ENCODE measurements at regions not wholly inside any gene's neighbourhood (a gene's known extent, or its start where the extent isn't known, plus 50 kb on each side); places are given as distances from the start of the nearest gene placed in this dataset.

DNA sequence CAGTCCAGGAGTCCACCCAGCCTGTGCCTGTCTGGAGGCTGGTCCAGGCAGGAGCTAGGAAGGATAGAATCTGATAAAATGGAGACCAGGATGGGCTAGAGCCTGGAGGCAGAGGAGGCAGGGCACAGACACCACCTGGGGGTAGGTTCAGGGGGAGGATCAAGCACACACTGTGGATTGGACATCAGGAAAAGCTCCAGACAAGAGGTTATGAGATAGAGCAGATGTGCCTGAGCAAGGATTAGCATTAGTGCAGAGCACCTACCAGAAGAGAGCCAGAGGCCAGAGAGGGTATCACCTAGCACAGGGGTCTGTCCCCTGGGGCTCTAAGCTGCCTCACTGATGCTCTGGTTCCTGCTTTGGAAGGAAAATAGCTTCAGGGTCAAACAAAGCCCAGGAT, 216.7 kb upstream of the ZC3H12A start:
- in situ Hi-C loops (cut with HindIII; ENCODE audit: low pct_unique_long_range_greater_than_20kb, low sequenced_read_pairs): no loop called here
- DNase-seq (ENCODE audit: low read depth): no peak

DNA sequence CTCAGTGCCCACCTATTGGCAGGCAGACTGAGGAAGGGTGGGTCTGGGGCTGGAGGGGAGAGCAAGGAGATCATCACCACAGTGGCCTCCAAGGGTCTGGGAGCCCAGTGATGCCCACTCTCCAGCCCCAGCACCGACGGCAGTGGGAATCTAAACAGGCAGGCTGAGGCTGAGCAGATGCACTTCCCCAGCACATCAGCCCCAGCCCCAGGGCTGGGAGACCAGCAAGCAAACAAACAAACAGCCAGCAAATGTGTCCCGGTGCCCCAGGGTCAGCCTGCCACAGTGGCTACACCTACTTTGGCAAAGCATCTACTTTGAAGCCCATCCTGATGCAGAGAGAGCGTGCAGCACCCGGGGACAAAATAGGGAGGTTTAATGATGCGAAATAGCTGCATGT, 216.3 kb upstream of the ZC3H12A start:
- no peak for DNase-seq (ENCODE audit: low read depth)
- in situ Hi-C loops (cut with HindIII; ENCODE audit: low pct_unique_long_range_greater_than_20kb, low sequenced_read_pairs): no loop called here

DNA sequence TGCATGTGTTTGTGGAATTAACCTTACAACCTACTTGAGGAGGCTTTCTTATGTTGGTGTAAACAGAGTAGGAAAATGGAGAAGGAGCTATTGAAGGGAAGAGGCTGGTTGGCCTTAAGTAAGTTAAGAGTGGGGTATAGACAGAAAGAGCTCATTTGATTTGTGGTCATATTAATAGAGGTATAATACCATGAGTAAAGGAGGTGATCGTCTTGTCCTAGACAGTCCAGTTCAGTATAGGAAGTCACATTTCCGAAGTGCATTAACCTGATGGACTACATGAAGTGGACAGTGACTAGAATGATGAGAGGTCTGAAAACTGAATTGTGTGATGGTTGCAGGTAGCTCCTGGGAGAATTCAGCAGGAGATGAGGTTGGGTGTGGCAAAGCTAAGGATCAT, 215.4 kb upstream of the ZC3H12A start:
- in situ Hi-C loops (cut with HindIII; ENCODE audit: low pct_unique_long_range_greater_than_20kb, low sequenced_read_pairs): no loop called here
- no peak for DNase-seq (ENCODE audit: low read depth)

DNA sequence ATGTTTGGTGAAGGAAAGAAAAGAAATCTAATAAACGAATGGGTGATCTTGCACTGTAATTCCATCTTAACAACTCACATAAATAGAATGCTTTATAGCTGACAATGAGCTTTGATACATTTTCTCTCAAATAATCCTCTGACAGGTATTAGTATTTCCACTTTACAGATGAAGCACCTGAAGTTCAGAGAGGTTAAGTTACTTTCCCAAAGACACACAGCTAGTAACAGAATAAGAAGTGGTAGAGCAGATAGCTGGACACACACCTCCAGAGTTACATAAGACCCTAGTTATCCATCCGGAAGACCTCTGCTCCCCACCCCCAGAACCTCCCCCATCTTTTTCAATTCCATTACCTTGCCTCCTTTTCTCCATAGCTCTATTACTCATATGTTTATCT, 213.3 kb upstream of the ZC3H12A start:
- in situ Hi-C loops (cut with HindIII; ENCODE audit: low pct_unique_long_range_greater_than_20kb, low sequenced_read_pairs): no loop called here
- no peak for DNase-seq (ENCODE audit: low read depth)

DNA sequence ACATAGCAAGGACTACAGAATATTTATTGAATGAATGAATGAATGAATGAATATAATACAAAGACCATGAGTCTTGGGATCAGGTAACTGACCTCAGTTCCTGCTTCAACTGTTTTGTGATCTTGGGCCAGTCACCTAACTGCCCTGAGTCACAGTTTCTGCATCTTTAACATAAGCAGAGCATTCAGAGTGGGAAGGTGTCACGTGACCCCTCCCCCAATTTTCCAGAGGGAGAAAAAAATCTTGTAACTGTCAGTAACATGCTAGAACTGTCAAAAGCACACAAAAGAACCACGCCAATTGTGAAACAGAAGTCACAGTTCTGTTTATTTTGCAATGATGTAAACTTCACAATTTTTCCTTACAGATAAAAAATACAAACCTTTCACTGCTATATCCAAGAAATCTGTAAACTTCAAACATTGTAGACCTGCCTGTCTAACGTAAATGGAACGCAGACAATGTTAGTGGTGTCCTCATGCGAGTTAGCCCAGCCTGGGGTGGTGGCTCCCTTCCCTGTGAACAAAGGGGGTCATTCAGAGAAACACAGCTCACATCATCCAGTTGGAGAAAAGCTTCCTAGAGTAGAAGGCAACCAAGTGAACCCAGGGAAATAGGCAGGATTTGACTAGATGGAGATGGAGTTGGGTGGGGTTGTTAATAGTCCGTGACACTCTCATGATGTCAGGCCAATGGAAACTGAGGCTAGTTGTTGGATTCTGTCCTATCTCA, 211.8 kb upstream of the ZC3H12A start:
- in situ Hi-C loops (cut with HindIII; ENCODE audit: low pct_unique_long_range_greater_than_20kb, low sequenced_read_pairs): no loop called here
- no peak for DNase-seq (ENCODE audit: low read depth)

DNA sequence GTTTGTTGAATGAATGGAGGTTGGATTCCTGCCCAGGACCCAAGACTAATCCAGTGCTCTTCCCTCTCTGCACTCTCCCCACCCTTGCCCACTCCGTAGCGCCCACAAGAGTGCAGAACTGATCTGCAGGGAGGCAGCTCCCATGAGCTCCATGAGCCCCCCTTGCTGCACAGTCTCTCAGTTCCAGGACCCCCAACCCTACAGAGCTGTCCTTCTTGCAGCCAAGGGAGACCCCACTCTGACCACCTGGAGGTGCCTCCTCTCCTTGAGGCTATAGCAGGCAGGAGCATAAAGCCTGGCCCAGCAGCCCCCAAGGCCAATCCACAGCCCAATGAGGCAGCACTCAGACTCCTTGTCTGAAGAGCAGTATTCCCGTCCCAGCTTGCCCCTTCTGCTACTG, 209.2 kb upstream of the ZC3H12A start:
- in situ Hi-C loops (cut with HindIII; ENCODE audit: low pct_unique_long_range_greater_than_20kb, low sequenced_read_pairs): no loop called here
- no peak for DNase-seq (ENCODE audit: low read depth)

DNA sequence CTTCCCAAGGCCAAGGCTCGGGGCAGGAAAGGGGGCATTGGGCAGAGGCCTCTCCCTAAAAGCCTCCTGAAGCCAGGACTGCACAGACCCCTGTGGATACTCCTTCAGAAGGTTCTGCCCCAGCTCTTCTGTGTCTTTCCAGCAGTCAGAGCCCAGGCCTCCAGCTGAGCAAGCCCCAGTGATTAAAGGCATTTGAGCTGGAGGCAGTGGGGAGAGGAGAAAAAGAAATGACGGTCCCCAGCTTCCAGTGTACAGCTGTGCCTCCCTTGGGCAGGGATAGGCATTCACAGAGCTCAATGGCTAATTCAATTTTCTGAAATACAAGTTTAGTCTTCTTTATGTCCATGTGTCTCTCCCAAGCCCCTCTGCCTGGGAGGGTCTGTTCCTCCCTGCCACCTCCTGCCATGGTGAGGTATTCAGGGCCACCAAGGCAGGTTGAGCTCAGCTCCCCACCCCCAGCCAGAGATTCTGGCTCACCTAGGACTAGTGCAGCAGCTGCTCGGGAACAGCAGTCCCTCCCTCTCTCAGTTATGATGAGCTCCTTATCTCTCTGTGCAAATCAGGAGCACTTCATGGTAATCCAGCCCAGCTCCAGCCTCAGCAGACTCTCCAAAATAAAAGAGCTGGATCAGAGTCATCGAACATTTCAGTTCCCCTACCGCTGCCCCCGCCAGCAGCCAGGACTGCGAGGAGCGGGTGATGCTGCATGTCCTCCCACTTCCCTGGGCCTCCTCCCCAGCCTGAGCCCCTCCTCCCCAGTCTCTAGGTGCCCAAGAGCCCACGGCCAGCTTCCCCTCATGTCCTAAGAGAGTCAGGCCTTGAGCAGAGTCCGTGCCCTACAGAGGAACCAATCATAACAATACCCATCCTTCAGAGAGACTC, 208.4 kb upstream of the ZC3H12A start:
- DNase-seq (ENCODE audit: low read depth): no peak
- in situ Hi-C loops (cut with HindIII; ENCODE audit: low pct_unique_long_range_greater_than_20kb, low sequenced_read_pairs): no loop called here

DNA sequence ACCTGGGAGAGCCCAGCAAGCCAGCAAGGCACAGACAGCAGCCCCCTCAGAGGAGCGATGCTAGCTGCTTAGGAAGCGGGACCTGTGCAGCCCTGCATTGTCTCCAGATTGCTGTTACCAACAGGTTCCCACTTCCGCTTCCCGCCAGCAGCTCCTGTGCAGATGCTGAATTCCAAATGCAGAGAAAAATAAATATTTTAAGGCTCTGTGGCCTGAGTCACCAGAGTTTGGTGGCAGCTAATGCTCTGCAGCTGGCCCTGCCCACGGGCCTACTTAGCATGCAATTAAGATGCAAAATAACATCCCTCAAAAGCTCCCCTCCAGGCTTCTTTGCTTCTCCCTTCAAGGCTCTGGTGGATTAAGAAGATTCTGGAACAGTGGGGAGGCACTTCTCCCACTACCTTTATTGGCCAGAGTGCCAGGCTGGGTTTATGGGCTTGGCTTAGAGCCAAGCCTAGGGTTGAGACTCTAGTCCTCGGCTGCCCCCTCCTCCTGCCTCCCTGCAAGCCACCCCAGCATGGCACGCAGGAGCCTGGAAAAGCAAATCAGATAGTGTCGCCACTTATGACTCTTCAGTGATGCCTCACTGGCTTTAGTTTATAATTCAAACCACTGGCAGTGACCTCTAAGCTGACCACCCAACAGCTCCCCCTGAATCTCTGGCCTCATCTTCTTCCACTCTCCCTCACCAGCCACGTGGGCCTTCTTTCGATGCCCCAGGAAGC, 207.1 kb upstream of the ZC3H12A start:
- no peak for DNase-seq (ENCODE audit: low read depth)
- in situ Hi-C loops (cut with HindIII; ENCODE audit: low pct_unique_long_range_greater_than_20kb, low sequenced_read_pairs): no loop called here

DNA sequence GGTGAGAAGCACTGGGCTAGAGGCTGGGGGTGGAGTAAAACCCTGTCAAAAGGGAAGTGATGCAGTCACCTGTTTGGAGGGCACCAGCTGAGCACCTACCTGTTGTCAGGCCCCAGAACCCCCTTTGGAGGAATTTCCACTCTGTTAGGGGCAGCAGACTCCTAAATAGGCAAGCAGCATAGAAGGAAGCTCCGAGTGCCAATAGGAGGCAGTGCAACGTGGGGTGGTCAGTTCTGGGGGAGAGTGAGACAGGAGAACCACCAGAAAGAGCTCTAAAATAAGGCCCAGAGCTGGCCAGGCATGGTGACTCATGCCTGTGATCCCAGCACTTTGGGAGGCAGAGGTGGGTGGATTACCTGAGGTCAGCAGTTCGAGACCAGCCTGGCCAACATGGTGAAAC, 203.7 kb upstream of the ZC3H12A start:
- in situ Hi-C loops (cut with HindIII; ENCODE audit: low pct_unique_long_range_greater_than_20kb, low sequenced_read_pairs): no loop called here
- no peak for DNase-seq (ENCODE audit: low read depth)

GRCh38 chr1:37272626-37273025, 201.8 kb upstream of the ZC3H12A start:
- in situ Hi-C loops (cut with HindIII; ENCODE audit: low pct_unique_long_range_greater_than_20kb, low sequenced_read_pairs): no loop called here
- DNase-seq (ENCODE audit: low read depth): no peak

DNA sequence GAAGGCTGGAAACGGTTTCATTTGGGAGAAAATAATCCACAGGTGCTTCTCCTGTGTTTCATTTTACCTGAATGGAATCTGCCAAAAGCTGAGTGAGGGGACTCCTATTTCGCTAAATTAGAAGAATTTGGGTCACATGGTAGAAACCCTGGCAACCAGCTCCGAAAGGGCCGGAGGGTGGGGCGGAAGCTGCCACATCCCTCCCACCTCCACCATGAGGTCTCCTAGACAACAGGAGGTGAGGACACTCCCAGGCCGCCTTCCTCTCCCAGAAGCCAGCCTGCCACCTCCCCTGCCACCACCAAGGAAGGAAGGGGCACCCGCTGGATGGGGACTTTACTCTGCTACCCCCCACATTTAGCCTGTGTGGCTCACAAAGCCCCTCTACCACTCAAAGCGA, 199.9 kb upstream of the ZC3H12A start:
- DNase-seq (ENCODE audit: low read depth): no peak
- in situ Hi-C loops (cut with HindIII; ENCODE audit: low pct_unique_long_range_greater_than_20kb, low sequenced_read_pairs): no loop called here

DNA sequence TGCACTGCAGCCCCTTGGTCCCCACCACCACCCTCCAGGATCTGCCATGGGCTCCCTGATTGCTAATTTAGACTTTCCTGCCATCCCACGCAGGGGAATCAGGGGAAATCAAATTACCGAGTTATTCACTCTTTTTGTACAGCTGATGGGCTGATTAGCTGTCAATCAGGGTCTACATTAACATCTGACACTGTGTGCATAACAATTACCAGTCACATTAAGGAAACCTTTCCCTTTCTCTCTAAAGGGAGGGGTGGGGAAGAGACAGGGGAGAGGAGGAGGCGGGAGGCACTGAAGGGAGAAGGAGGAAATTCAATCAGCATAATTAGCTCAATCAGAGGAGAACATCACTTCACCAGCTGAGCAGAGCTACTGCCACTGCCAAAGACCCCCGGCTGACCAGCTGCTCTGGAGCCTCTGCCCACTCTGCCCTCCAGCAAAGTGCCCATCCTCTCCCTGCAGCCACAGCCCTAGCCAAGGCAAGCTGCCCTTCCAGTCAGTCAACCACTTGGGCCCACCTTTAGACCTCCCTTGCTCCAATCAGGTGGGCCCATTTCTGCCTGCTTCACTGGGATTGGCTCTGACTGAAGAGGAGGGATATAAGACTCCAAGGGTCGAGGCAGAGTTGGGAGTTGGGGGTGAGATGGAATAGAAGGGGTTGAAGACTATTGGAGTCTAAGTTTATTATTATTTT, 199.3 kb upstream of the ZC3H12A start:
- in situ Hi-C loops (cut with HindIII; ENCODE audit: low pct_unique_long_range_greater_than_20kb, low sequenced_read_pairs): no loop called here

DNA sequence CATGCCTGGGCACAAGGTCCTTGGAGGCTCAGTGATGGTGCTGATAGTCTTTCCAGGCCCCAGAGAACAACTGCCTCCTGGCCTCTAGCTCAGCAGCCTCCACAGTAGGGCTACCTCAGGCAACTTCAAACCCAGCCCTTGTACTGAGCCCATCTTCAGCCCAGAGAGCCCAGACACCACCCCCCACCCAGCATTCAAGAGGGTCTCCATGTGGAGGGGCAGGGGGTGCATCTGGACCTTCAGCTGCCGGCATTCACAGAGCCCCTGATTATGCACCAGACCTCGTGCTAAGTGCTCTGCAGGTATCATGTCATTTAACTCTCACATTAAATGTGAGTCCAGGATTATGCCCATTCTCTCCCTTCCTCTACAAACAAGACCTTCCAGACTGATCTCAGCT, 197.0 kb upstream of the ZC3H12A start:
- in situ Hi-C loops (cut with HindIII; ENCODE audit: low pct_unique_long_range_greater_than_20kb, low sequenced_read_pairs): no loop called here
- no peak for DNase-seq (ENCODE audit: low read depth)

More for the DNA sequence above, 199.3 kb upstream of the ZC3H12A start:
- no peak for DNase-seq (ENCODE audit: low read depth)

GRCh38 chr1:37281354-37281753, 193.0 kb upstream of the ZC3H12A start:
- in situ Hi-C loops (cut with HindIII; ENCODE audit: low pct_unique_long_range_greater_than_20kb, low sequenced_read_pairs): no loop called here
- no peak for DNase-seq (ENCODE audit: low read depth)

GRCh38 chr1:37282764-37283163, 191.6 kb upstream of the ZC3H12A start:
- in situ Hi-C loops (cut with HindIII; ENCODE audit: low pct_unique_long_range_greater_than_20kb, low sequenced_read_pairs): no loop called here
- no peak for DNase-seq (ENCODE audit: low read depth)

DNA sequence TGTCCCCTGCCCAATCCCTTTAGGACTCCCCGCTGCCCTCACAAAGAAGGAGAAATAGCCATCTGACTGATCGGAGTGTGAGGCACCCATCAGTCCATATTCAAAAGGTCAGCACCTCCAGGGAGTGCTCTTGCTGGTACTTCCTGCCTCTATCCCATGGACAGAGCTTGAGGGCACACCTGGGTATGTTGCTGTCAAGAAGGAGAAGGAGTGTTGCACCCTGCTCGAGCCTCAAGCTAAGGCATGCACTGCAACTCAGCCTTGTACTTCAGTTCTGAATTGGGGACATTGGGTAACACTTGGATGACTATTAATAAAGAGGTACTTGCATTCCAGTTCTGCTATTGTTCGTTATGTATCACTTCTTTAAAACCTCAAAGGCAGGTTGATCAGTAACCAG, 190.3 kb upstream of the ZC3H12A start:
- in situ Hi-C loops (cut with HindIII; ENCODE audit: low pct_unique_long_range_greater_than_20kb, low sequenced_read_pairs): no loop called here

DNA sequence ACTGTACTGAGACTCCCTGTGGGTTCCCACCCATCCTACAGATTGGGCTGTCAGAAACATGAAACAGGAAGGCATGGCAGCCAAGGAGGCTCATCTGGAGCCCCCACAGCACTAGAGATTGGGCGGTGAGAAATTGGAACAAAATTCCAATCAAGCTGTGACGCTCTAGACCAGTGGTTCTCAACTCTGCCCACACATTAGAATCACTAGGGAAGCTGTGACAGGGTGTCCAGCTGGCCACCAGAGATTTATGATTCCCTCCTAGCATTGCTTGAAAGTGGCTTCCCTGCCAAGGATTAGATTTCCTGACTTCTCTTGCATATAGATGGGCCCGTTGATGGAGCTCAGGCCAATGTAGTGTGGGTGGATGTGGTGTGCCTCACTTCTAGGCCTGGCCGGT, 187.5 kb upstream of the ZC3H12A start:
- in situ Hi-C loops (cut with HindIII; ENCODE audit: low pct_unique_long_range_greater_than_20kb, low sequenced_read_pairs): no loop called here
- DNase-seq (ENCODE audit: low read depth): no peak

More for the DNA sequence above, 190.3 kb upstream of the ZC3H12A start:
- DNase-seq (ENCODE audit: low read depth): no peak

GRCh38 chr1:37288900-37289299, 185.5 kb upstream of the ZC3H12A start:
- in situ Hi-C loops (cut with HindIII; ENCODE audit: low pct_unique_long_range_greater_than_20kb, low sequenced_read_pairs): no loop called here
- DNase-seq (ENCODE audit: low read depth): no peak

GRCh38 chr1:37290718-37291117, 183.7 kb upstream of the ZC3H12A start:
- in situ Hi-C loops (cut with HindIII; ENCODE audit: low pct_unique_long_range_greater_than_20kb, low sequenced_read_pairs): no loop called here
- no peak for DNase-seq (ENCODE audit: low read depth)

All from Caki2 (cell line).